ENCODE measurements at regions not wholly inside any gene's neighbourhood (a gene's known extent, or its start where the extent isn't known, plus 50 kb on each side); places are given as distances from the start of the nearest gene placed in this dataset.

DNA sequence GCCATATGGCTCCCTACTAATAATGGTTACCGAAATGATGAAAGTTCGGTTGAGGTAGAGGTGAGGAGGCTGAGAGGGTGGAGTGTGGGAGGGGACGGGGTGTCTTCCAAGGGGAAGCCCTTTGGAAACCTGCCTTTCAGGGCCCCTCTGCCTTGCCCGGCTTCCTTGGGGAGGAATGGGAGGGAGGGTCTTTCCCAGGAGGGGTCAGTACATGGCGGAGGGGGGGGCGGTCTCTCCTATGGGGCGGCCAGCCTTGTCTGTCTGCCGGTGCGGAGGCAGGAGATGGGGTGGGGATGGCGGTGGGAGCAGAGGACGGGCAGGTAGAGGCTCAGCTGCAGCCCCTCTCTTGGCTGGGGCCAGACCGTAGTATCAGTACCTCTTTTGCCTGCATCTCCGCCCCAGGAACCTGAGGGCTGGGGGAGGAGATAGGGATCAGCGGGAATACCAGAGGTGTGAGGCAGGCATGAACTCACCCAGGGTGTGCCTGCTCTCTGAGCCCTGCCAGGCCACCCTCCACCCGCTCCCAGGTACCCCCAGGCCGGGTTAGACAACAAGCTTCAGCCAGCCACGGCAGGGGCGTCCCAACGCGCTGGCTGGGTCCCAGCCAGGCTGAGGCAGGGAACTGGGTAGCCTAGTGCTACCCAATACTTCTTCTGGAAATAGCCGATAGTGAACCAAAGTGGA lies 79.4 kb upstream of the POU3F1 start:
- DNase-seq (ENCODE audit: low read depth in 1 of 2, low spot score in 1 of 2), result no peak
- H3K27ac ChIP-seq (replicated peaks), result no peak overlapping the region
- TF ChIP-seq GABPA (IDR thresholded peaks at IDR 0.05; ENCODE audit: low read depth) (no peak), POLR2AphosphoS5 (IDR thresholded peaks at IDR 0.05; ENCODE audit: low read depth) (no peak)
- TF ChIP-seq, protein P1, sequence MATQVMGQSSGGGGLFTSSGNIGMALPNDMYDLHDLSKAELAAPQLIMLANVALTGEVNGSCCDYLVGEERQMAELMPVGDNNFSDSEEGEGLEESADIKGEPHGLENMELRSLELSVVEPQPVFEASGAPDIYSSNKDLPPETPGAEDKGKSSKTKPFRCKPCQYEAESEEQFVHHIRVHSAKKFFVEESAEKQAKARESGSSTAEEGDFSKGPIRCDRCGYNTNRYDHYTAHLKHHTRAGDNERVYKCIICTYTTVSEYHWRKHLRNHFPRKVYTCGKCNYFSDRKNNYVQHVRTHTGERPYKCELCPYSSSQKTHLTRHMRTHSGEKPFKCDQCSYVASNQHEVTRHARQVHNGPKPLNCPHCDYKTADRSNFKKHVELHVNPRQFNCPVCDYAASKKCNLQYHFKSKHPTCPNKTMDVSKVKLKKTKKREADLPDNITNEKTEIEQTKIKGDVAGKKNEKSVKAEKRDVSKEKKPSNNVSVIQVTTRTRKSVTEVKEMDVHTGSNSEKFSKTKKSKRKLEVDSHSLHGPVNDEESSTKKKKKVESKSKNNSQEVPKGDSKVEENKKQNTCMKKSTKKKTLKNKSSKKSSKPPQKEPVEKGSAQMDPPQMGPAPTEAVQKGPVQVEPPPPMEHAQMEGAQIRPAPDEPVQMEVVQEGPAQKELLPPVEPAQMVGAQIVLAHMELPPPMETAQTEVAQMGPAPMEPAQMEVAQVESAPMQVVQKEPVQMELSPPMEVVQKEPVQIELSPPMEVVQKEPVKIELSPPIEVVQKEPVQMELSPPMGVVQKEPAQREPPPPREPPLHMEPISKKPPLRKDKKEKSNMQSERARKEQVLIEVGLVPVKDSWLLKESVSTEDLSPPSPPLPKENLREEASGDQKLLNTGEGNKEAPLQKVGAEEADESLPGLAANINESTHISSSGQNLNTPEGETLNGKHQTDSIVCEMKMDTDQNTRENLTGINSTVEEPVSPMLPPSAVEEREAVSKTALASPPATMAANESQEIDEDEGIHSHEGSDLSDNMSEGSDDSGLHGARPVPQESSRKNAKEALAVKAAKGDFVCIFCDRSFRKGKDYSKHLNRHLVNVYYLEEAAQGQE (IDR thresholded peaks at IDR 0.05; ENCODE audit: insufficient replicate concordance, low read depth), result no peak
- TF ChIP-seq, protein P2, sequence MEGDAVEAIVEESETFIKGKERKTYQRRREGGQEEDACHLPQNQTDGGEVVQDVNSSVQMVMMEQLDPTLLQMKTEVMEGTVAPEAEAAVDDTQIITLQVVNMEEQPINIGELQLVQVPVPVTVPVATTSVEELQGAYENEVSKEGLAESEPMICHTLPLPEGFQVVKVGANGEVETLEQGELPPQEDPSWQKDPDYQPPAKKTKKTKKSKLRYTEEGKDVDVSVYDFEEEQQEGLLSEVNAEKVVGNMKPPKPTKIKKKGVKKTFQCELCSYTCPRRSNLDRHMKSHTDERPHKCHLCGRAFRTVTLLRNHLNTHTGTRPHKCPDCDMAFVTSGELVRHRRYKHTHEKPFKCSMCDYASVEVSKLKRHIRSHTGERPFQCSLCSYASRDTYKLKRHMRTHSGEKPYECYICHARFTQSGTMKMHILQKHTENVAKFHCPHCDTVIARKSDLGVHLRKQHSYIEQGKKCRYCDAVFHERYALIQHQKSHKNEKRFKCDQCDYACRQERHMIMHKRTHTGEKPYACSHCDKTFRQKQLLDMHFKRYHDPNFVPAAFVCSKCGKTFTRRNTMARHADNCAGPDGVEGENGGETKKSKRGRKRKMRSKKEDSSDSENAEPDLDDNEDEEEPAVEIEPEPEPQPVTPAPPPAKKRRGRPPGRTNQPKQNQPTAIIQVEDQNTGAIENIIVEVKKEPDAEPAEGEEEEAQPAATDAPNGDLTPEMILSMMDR (IDR thresholded peaks at IDR 0.05; ENCODE audit: insufficient read depth, low read length), result no peak
- H3K4me3 ChIP-seq (replicated peaks; ENCODE audit: insufficient read depth, low read length), result no peak overlapping the region
- no peaks in the 10 kb centered on the region for H3K27me3 ChIP-seq (ENCODE audit: insufficient read depth, poor library complexity, severe bottlenecking)

- TF ChIP-seq SPI1 (IDR thresholded peaks at IDR 0.05; ENCODE audit: borderline replicate concordance, low read depth) (no peak), GABPA (IDR thresholded peaks at IDR 0.05; ENCODE audit: low read depth) (no peak), POLR2AphosphoS5 (IDR thresholded peaks at IDR 0.05; ENCODE audit: low read depth) (no peak)
- TF ChIP-seq, protein P2 (IDR thresholded peaks at IDR 0.05; ENCODE audit: insufficient read depth, low read length), result no peak
- TF ChIP-seq, protein P1 (IDR thresholded peaks at IDR 0.05; ENCODE audit: insufficient replicate concordance, low read depth), result no peak
- DNase-seq (ENCODE audit: low read depth in 1 of 2, low spot score in 1 of 2), result no peak
- Histone ChIP-seq H3K4me3 (replicated peaks; ENCODE audit: insufficient read depth, low read length) (no peak overlapping the region), H3K27ac (replicated peaks) (no peak overlapping the region), H3K27me3 (ENCODE audit: insufficient read depth, poor library complexity, severe bottlenecking) (no peaks in the 10 kb centered on the region)
These were observed 78.4 kb upstream of the POU3F1 start for GRCh38 chr1:38125016-38125415.

GRCh38 chr1:38123356-38124135 lies 77.0 kb upstream of the POU3F1 start:
- no peak for TF ChIP-seq SPI1 (IDR thresholded peaks at IDR 0.05; ENCODE audit: borderline replicate concordance, low read depth)
- TF ChIP-seq GABPA (IDR thresholded peaks at IDR 0.05; ENCODE audit: low read depth), result no peak
- TF ChIP-seq, protein P2 (IDR thresholded peaks at IDR 0.05; ENCODE audit: insufficient read depth, low read length), result no peak
- TF ChIP-seq POLR2AphosphoS5 (IDR thresholded peaks at IDR 0.05; ENCODE audit: low read depth), result no peak
- TF ChIP-seq, protein P1 (IDR thresholded peaks at IDR 0.05; ENCODE audit: insufficient replicate concordance, low read depth), result no peak

More at GRCh38 chr1:38123356-38124135, 77.0 kb upstream of the POU3F1 start:
- H3K4me3 ChIP-seq (replicated peaks; ENCODE audit: insufficient read depth, low read length), result no peak overlapping the region
- DNase-seq (ENCODE audit: low read depth in 1 of 2, low spot score in 1 of 2), result no peak
- no peaks in the 10 kb centered on the region for H3K27me3 ChIP-seq (ENCODE audit: insufficient read depth, poor library complexity, severe bottlenecking)
- no peak overlapping the region for H3K27ac ChIP-seq (replicated peaks)

Data from HL-60 (cell line).